Skin epidermis (tissue), 12 donors: ENCODE measurements at regions not wholly inside any gene's neighbourhood (a gene's known extent, or its start where the extent isn't known, plus 50 kb on each side); places are given as distances from the start of the nearest gene placed in this dataset.
A peak's percentile ranks its signal among the peaks of the same experiment; 100 is the strongest.
"Not testable (repeated sequence)": the region's sequence is repeated elsewhere in the genome, so short reads cannot be mapped to it uniquely, and the experiment has no call there.

Experiments used
- H3K27ac ChIP-seq, 21 experiments: fragments of 200-600 bp; sonication (generic) in 11 of 21; one replicate each; pipeline ENCODE4 v1.5.0; 2020; ENCODE audit warnings: mild to moderate bottlenecking in 3 of 21, inconsistent platforms in 2 of 21, moderate library complexity in 2 of 21
- H3K4me3 ChIP-seq, 7 experiments: fragments of 200-600 bp; sonication (generic) in 2 of 7; one replicate each; pipeline ENCODE4 v1.5.0; 2020; ENCODE audit warnings: inconsistent platforms in 2 of 7, mild to moderate bottlenecking in 2 of 7, moderate library complexity in 1 of 7

GRCh38 chr13:80897641-80898040 is 556.7 kb upstream of the SPRY2 start:
- not testable (repeated sequence) for H3K27ac ChIP-seq, H3K4me3 ChIP-seq

- Histone ChIP-seq H3K27ac (no peak overlapping the region), H3K4me3 (no peak overlapping the region)
These were observed 554.0 kb upstream of the SPRY2 start for GRCh38 chr13:80894917-80895316.

GRCh38 chr13:80889829-80890228 is 548.9 kb upstream of the SPRY2 start:
- Histone ChIP-seq H3K4me3 (no peak overlapping the region), H3K27ac (no peak overlapping the region)

- Histone ChIP-seq H3K27ac (peak overlapping the region in 2 of 21 experiments; percentile 16 to 24), H3K4me3 (no peak overlapping the region)
These were observed 547.5 kb upstream of the SPRY2 start for GRCh38 chr13:80888390-80888789.

- Histone ChIP-seq H3K27ac (no peak overlapping the region), H3K4me3 (no peak overlapping the region)
These were observed 543.3 kb upstream of the SPRY2 start for GRCh38 chr13:80884056-80884785.

- Histone ChIP-seq H3K4me3 (no peak overlapping the region), H3K27ac (no peak overlapping the region)
These were observed 542.6 kb upstream of the SPRY2 start for GRCh38 chr13:80883545-80883944.

- no peak overlapping the region for H3K4me3 ChIP-seq
These were observed 541.1 kb upstream of the SPRY2 start for GRCh38 chr13:80881942-80882445.

GRCh38 chr13:80881495-80881894 is 540.6 kb upstream of the SPRY2 start:
- Histone ChIP-seq H3K27ac (no peak overlapping the region), H3K4me3 (no peak overlapping the region)

More at GRCh38 chr13:80881942-80882445, 541.1 kb upstream of the SPRY2 start:
- no peak overlapping the region for H3K27ac ChIP-seq

GRCh38 chr13:80881034-80881433 is 540.1 kb upstream of the SPRY2 start:
- H3K27ac ChIP-seq, result no peak overlapping the region

GRCh38 chr13:80877944-80878241 is 537.0 kb upstream of the SPRY2 start:
- H3K4me3 ChIP-seq, result no peak overlapping the region
- no peak overlapping the region for H3K27ac ChIP-seq

More at GRCh38 chr13:80881034-80881433, 540.1 kb upstream of the SPRY2 start:
- no peak overlapping the region for H3K4me3 ChIP-seq

- Histone ChIP-seq H3K27ac (no peak overlapping the region), H3K4me3 (no peak overlapping the region)
These were observed 536.5 kb upstream of the SPRY2 start for GRCh38 chr13:80877209-80877943.

GRCh38 chr13:80873589-80873988 is 532.7 kb upstream of the SPRY2 start:
- no peak overlapping the region for H3K4me3 ChIP-seq
- H3K27ac ChIP-seq, result no peak overlapping the region

GRCh38 chr13:80871971-80872370 is 531.0 kb upstream of the SPRY2 start:
- not testable (repeated sequence) for H3K4me3 ChIP-seq, H3K27ac ChIP-seq

GRCh38 chr13:80871481-80871880 is 530.6 kb upstream of the SPRY2 start:
- Histone ChIP-seq H3K4me3 (no peak overlapping the region), H3K27ac (no peak overlapping the region)

GRCh38 chr13:80870186-80870585 is 529.3 kb upstream of the SPRY2 start:
- Histone ChIP-seq H3K27ac (no peak overlapping the region), H3K4me3 (no peak overlapping the region)

- H3K27ac ChIP-seq, result no peak overlapping the region
These were observed 526.0 kb upstream of the SPRY2 start for GRCh38 chr13:80866921-80867320.

GRCh38 chr13:80865329-80865728 is 524.4 kb upstream of the SPRY2 start:
- Histone ChIP-seq H3K27ac (no peak overlapping the region), H3K4me3 (no peak overlapping the region)

More at GRCh38 chr13:80866921-80867320, 526.0 kb upstream of the SPRY2 start:
- H3K4me3 ChIP-seq, result no peak overlapping the region

- Histone ChIP-seq H3K27ac (no peak overlapping the region), H3K4me3 (no peak overlapping the region)
These were observed 521.5 kb upstream of the SPRY2 start for GRCh38 chr13:80862456-80862855.

- H3K4me3 ChIP-seq, result no peak overlapping the region
- no peak overlapping the region for H3K27ac ChIP-seq
These were observed 519.9 kb upstream of the SPRY2 start for GRCh38 chr13:80860845-80861244.

- H3K27ac ChIP-seq, result no peak overlapping the region
- no peak overlapping the region for H3K4me3 ChIP-seq
These were observed 517.2 kb upstream of the SPRY2 start for GRCh38 chr13:80858131-80858530.

- no peak overlapping the region for H3K4me3 ChIP-seq
- H3K27ac ChIP-seq, result no peak overlapping the region
These were observed 516.4 kb upstream of the SPRY2 start for GRCh38 chr13:80857321-80857720.
